Gastrocnemius medialis (tissue), 4 donors: ENCODE measurements at regions not wholly inside any gene's neighbourhood (a gene's known extent, or its start where the extent isn't known, plus 50 kb on each side); places are given as distances from the start of the nearest gene placed in this dataset.

Experiments
- ATAC-seq, 2 donors: fragments of 150-250 bp; one replicate each; pipeline ENCODE4 v1.9.1; 2016
- DNase-seq, 2 donors: peaks; one replicate each; pipeline ENCODE4 v3.0.0-alpha.2; 2019
- H3K27ac ChIP-seq, 4 donors: fragments of 200-600 bp; sonication (generic); 1 replicate in 1 of 4; 2 replicates in 3 of 4; pipeline ENCODE4 v1.5.1; 2016 to 2018; ENCODE audit warnings: mild to moderate bottlenecking in 2 of 4, moderate library complexity in 1 of 4
- H3K27me3 ChIP-seq, 3 donors: fragments of 200-600 bp; sonication (generic) in 2 of 3; 1 replicate in 1 of 3; 2 replicates in 2 of 3; pipeline versions ENCODE4 v1.5.1 to v1.6.0; 2016 to 2019; ENCODE audit warnings: mild to moderate bottlenecking in 1 of 3, moderate library complexity in 1 of 3
- H3K36me3 ChIP-seq, 2 donors: fragments of 200-600 bp; sonication (generic) in 1 of 2; one replicate each; pipeline ENCODE4 v1.5.1; 2017 to 2018
- H3K4me1 ChIP-seq, 2 donors: fragments of 200-600 bp; sonication (generic) in 1 of 2; one replicate each; pipeline ENCODE4 v1.5.1; 2016 to 2017; ENCODE audit warnings: mild to moderate bottlenecking in 2 of 2
- H3K4me3 ChIP-seq, 4 donors: fragments of 200-600 bp; sonication (generic) in 3 of 4; 1 replicate in 1 of 4; 2 replicates in 3 of 4; pipeline ENCODE4 v1.5.1; 2016 to 2019; ENCODE audit warnings: mild to moderate bottlenecking in 2 of 4
- H3K9me3 ChIP-seq, 3 donors: fragments of 200-600 bp; sonication (generic) in 2 of 3; 1 replicate in 1 of 3; 2 replicates in 2 of 3; pipeline ENCODE4 v1.5.1; 2016 to 2019
- CTCF ChIP-seq, 5 experiments: fragments of 450-650 bp in 3 of 5; fragments of 200-600 bp in 2 of 5; sonication (generic) in 2 of 5; IDR thresholded peaks in 4 of 5; conservative IDR thresholded peaks in 1 of 5; 1 replicate in 4 of 5; 2 replicates in 1 of 5; pipeline ENCODE4 v1.5.1; 2016 to 2019; ENCODE audit warnings: antibody characterized with exemption in 5 of 5, mild to moderate bottlenecking in 3 of 5, moderate library complexity in 3 of 5
- POLR2A ChIP-seq, 2 donors: fragments of 450-650 bp; IDR thresholded peaks; one replicate each; pipeline ENCODE4 v1.6.1; 2017; ENCODE audit warnings: antibody characterized with exemption in 2 of 2, mild to moderate bottlenecking in 2 of 2, moderate library complexity in 2 of 2
- in situ Hi-C, 4 donors: fragments of 200-750 bp; cut with MboI; loops; one replicate each; pipeline versions ENCODE4 v1.15.0 to v1.8.0; 2017; ENCODE audit warnings: low sequenced_read_pairs in 4 of 4
- intact Hi-C: fragments of 100-400 bp; cut with DNase I; formaldehyde crosslinking; loops from one replicate; pipeline ENCODE4 v1.15.1; 2023; ENCODE audit warnings: low total_unique reads

- ATAC-seq: peak; percentile 85 to 89
- in situ Hi-C loops: loop anchor here in 1 of 4 donors (5.0 kb wide), 1 partner anchor 112 kb away; the partner anchor contains the start of gene GALNT15
- TF ChIP-seq POLR2A (IDR thresholded peaks at IDR 0.05): peak in 1 of 2 donors; percentile 72
- peak in 1 of 5 experiments; percentile 8 for TF ChIP-seq CTCF (IDR thresholded peaks at IDR 0.05 in 4 of 5, conservative IDR thresholded peaks at IDR 0.05 in 1 of 5)
- Histone ChIP-seq H3K36me3 (no peaks in the 10 kb centered on the region), H3K27ac (peak overlapping the region; percentile 83 to 90 (median 86)), H3K27me3 (no peaks in the 10 kb centered on the region), H3K4me3 (peak overlapping the region in 2 of 4 donors; percentile 3 to 4), H3K4me1 (peaks cover 51 to 54% of the 10 kb centered on the region in 2 donors), H3K9me3 (no peaks in the 10 kb centered on the region)
- intact Hi-C loops: loop anchor here (2.0 to 5.0 kb wide), 4 partner anchors 52 to 1538 kb away; no protein-coding TSS in a partner anchor
- peak; percentile 89 for DNase-seq
Observed at GRCh38 chr3:16060358-16060852, 114.1 kb upstream of the GALNT15 start.

GRCh38 chr3:16060945-16061344, 113.5 kb upstream of the GALNT15 start:
- DNase-seq (peak; percentile 55 to 75), ATAC-seq (peak; percentile 12 to 35)
- intact Hi-C loops (loop anchor here (2.0 to 5.0 kb wide), 4 partner anchors 51 to 1539 kb away; no protein-coding TSS in a partner anchor), in situ Hi-C loops (loop anchor here in 1 of 4 donors (5.0 kb wide), 1 partner anchor 111 kb away; the partner anchor contains the start of gene GALNT15)
- Histone ChIP-seq H3K27ac (peak overlapping the region; percentile 83 to 90 (median 86)), H3K27me3 (no peaks in the 10 kb centered on the region), H3K9me3 (no peaks in the 10 kb centered on the region), H3K4me3 (no peak overlapping the region), H3K36me3 (no peaks in the 10 kb centered on the region), H3K4me1 (peaks cover 46 to 49% of the 10 kb centered on the region in 2 donors)
- no peak for TF ChIP-seq CTCF (IDR thresholded peaks at IDR 0.05 in 4 of 5, conservative IDR thresholded peaks at IDR 0.05 in 1 of 5)
- no peak for TF ChIP-seq POLR2A (IDR thresholded peaks at IDR 0.05)

GRCh38 chr3:16061491-16061890, 113.0 kb upstream of the GALNT15 start:
- peak overlapping the region; percentile 83 to 90 (median 86) for H3K27ac ChIP-seq
- DNase-seq (no peak), ATAC-seq (no peak)
- H3K27me3 ChIP-seq: no peaks in the 10 kb centered on the region
- no peaks in the 10 kb centered on the region for H3K36me3 ChIP-seq
- intact Hi-C loops (loop anchor here (2.0 to 5.0 kb wide), 4 partner anchors 51 to 1539 kb away; no protein-coding TSS in a partner anchor), in situ Hi-C loops (loop anchor here in 1 of 4 donors (5.0 kb wide), 1 partner anchor 111 kb away; the partner anchor contains the start of gene GALNT15)
- peaks cover 43 to 46% of the 10 kb centered on the region in 2 donors for H3K4me1 ChIP-seq
- TF ChIP-seq CTCF (IDR thresholded peaks at IDR 0.05 in 4 of 5, conservative IDR thresholded peaks at IDR 0.05 in 1 of 5) (no peak), POLR2A (IDR thresholded peaks at IDR 0.05) (no peak)
- no peaks in the 10 kb centered on the region for H3K9me3 ChIP-seq
- no peak overlapping the region for H3K4me3 ChIP-seq

GRCh38 chr3:16063603-16064002, 110.9 kb upstream of the GALNT15 start:
- no peak for DNase-seq
- ATAC-seq: no peak
- Histone ChIP-seq H3K27me3 (no peaks in the 10 kb centered on the region), H3K4me1 (peaks cover 35 to 36% of the 10 kb centered on the region in 2 donors), H3K9me3 (no peaks in the 10 kb centered on the region), H3K36me3 (no peaks in the 10 kb centered on the region), H3K27ac (peak overlapping the region; percentile 17 to 84 (median 66)), H3K4me3 (no peak overlapping the region)
- in situ Hi-C loops (loop anchor here in 1 of 4 donors (5.0 kb wide), 1 partner anchor 109 kb away; the partner anchor contains the start of gene GALNT15), intact Hi-C loops (loop anchor here (5.0 kb wide), 3 partner anchors 49 to 1541 kb away; no protein-coding TSS in a partner anchor)
- TF ChIP-seq CTCF (IDR thresholded peaks at IDR 0.05 in 4 of 5, conservative IDR thresholded peaks at IDR 0.05 in 1 of 5) (no peak), POLR2A (IDR thresholded peaks at IDR 0.05) (no peak)
